Mucosa of descending colon (tissue), 3 donors: ENCODE measurements at regions not wholly inside any gene's neighbourhood (a gene's known extent, or its start where the extent isn't known, plus 50 kb on each side); places are given as distances from the start of the nearest gene placed in this dataset.

Source experiments
- ATAC-seq: fragments of 200-7000 bp; cut with Tn5 transposase; one replicate; pipeline ENCODE4 v1.9.1; 2020; ENCODE audit warnings: mild to moderate bottlenecking, moderate library complexity
- DNase-seq, 3 donors: peaks; one replicate each; pipeline ENCODE4 v3.0.0-alpha.2; 2020
- H3K36me3 ChIP-seq: fragments of 200-600 bp; one replicate; pipeline ENCODE4 v1.8.0; 2021; ENCODE audit warnings: low read depth, mild to moderate bottlenecking
- H3K4me1 ChIP-seq: fragments of 200-600 bp; one replicate; pipeline ENCODE4 v1.8.0; 2021; ENCODE audit warnings: low read depth, mild to moderate bottlenecking
- H3K4me3 ChIP-seq: fragments of 200-600 bp; one replicate; pipeline ENCODE4 v1.8.0; 2021; ENCODE audit warnings: mild to moderate bottlenecking
- H3K9me3 ChIP-seq: fragments of 200-600 bp; one replicate; pipeline ENCODE4 v1.8.0; 2021; ENCODE audit warnings: mild to moderate bottlenecking
- CTCF ChIP-seq: fragments of 200-600 bp; IDR thresholded peaks from one replicate; pipeline ENCODE4 v1.8.0; 2022; ENCODE audit warnings: antibody characterized with exemption, mild to moderate bottlenecking
- intact Hi-C, 2 donors: fragments of 100-400 bp; cut with DNase I in 1 of 2; cut with micrococcal nuclease in 1 of 2; formaldehyde crosslinking; loops; one replicate each; pipeline versions ENCODE4 v1.11.0 to v1.11.1; 2022; cut with DNase I, micrococcal nuclease
- donor health status: DM: no; HTN: no; CAD: no; lungs with moderate emphysema.
- donor health status: DM: no; HTN: no; CAD: no.
- donor health status: DM: no; HTN: yes; CAD: no.

- ATAC-seq (no peak), DNase-seq (no peak)
- Histone ChIP-seq H3K4me1 (no peaks in the 10 kb centered on the region), H3K9me3 (no peaks in the 10 kb centered on the region), H3K36me3 (no peaks in the 10 kb centered on the region), H3K4me3 (no peak overlapping the region)
- TF ChIP-seq CTCF: no peak
- intact Hi-C loops: no loop called here
Measured at GRCh38 chr6:50970908-50971307, 152.2 kb downstream of the TFAP2B start.

DNA sequence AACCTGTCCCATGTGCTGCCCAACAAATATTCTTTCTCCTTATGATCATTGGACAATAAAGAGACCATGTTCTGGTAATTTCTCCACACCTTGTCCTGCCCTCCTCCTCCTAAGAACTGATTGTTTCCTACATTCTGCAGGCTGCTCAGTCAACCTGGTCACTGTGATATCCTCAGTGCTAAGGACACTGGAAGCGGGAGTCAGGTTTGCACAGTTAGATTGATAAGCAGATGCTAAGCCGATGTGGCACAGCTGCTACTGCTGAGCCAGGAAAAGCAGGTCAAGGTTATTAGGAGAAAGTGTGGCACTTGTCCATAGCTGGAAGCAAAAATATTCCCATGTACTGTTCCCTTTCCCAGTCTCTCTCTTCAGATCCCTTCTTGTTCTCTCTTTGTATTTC, 154.8 kb downstream of the TFAP2B start:
- intact Hi-C loops: no loop called here
- ATAC-seq: no peak

GRCh38 chr6:50974319-50974718, 155.6 kb downstream of the TFAP2B start:
- TF ChIP-seq CTCF: no peak
- no peaks in the 10 kb centered on the region for H3K4me1 ChIP-seq
- intact Hi-C loops: no loop called here
- H3K36me3 ChIP-seq: no peaks in the 10 kb centered on the region
- no peak for DNase-seq
- H3K4me3 ChIP-seq: no peak overlapping the region
- ATAC-seq: no peak
- no peaks in the 10 kb centered on the region for H3K9me3 ChIP-seq

More for the DNA sequence above, 154.8 kb downstream of the TFAP2B start:
- H3K36me3 ChIP-seq: no peaks in the 10 kb centered on the region
- no peak overlapping the region for H3K4me3 ChIP-seq
- DNase-seq: no peak
- no peaks in the 10 kb centered on the region for H3K4me1 ChIP-seq
- no peak for TF ChIP-seq CTCF
- H3K9me3 ChIP-seq: no peaks in the 10 kb centered on the region

GRCh38 chr6:50975216-50975615, 156.5 kb downstream of the TFAP2B start:
- intact Hi-C loops: no loop called here
- Histone ChIP-seq H3K9me3 (no peaks in the 10 kb centered on the region), H3K4me1 (no peaks in the 10 kb centered on the region), H3K4me3 (no peak overlapping the region), H3K36me3 (no peaks in the 10 kb centered on the region)
- no peak for TF ChIP-seq CTCF
- ATAC-seq: no peak
- DNase-seq: no peak

DNA sequence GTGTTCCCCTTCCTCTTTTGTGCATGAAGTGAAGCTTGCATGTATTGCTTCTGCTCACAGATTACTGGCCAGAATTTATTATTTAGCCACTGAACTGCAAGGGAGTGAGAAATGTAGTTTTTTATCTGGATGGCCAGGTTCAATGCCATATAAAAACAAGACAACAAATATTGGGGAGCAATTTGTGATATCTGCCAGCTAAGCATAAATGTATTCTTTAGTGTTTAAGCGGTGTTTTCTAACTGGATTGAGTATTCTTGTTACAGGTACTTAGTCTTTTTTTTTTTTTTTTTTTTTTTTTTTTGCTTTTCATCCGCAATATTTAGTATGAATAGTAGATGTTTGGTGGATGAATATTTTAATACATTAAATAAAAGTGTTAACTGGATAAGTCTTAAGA, 158.2 kb downstream of the TFAP2B start:
- DNase-seq: no peak
- Histone ChIP-seq H3K9me3 (no peaks in the 10 kb centered on the region), H3K4me1 (no peaks in the 10 kb centered on the region), H3K4me3 (no peak overlapping the region), H3K36me3 (no peaks in the 10 kb centered on the region)
- ATAC-seq: no peak
- no peak for TF ChIP-seq CTCF
- intact Hi-C loops: no loop called here

- no peak for DNase-seq
- no peak for TF ChIP-seq CTCF
- no peak overlapping the region for H3K4me3 ChIP-seq
- no peaks in the 10 kb centered on the region for H3K36me3 ChIP-seq
- H3K4me1 ChIP-seq: no peaks in the 10 kb centered on the region
- H3K9me3 ChIP-seq: no peaks in the 10 kb centered on the region
- intact Hi-C loops: no loop called here
- ATAC-seq: no peak
Measured at GRCh38 chr6:50977796-50978195, 159.1 kb downstream of the TFAP2B start.
